ENCODE measurements at regions not wholly inside any gene's neighbourhood (a gene's known extent, or its start where the extent isn't known, plus 50 kb on each side); places are given as distances from the start of the nearest gene placed in this dataset.

DNA sequence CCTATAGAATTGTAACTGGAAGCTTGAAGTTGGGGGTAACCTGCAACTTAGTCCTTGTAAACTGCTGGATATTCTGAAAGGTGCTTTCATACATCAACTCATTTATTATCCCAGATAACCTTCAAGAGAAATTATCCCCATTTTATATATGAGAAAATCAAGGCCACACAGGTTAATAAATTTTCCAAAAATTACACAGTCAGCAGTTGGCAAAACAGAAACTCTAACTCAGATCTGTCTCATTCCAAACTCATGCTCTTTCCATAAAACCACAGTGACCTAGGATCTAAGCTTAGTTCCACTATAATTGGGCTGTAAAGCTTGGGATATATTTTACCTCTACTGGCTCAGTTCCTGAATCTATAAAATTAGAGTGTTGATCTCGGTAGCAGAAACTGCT, 167.6 kb upstream of the DDX18 start:
- TF ChIP-seq, protein P1, sequence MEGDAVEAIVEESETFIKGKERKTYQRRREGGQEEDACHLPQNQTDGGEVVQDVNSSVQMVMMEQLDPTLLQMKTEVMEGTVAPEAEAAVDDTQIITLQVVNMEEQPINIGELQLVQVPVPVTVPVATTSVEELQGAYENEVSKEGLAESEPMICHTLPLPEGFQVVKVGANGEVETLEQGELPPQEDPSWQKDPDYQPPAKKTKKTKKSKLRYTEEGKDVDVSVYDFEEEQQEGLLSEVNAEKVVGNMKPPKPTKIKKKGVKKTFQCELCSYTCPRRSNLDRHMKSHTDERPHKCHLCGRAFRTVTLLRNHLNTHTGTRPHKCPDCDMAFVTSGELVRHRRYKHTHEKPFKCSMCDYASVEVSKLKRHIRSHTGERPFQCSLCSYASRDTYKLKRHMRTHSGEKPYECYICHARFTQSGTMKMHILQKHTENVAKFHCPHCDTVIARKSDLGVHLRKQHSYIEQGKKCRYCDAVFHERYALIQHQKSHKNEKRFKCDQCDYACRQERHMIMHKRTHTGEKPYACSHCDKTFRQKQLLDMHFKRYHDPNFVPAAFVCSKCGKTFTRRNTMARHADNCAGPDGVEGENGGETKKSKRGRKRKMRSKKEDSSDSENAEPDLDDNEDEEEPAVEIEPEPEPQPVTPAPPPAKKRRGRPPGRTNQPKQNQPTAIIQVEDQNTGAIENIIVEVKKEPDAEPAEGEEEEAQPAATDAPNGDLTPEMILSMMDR (IDR thresholded peaks at IDR 0.05; ENCODE audit: extremely low read depth in 1 of 2, insufficient read depth in 1 of 2, low read depth in 1 of 2, low read length in 2 of 2), result no peak
- no peak for TF ChIP-seq POLR2AphosphoS5 (IDR thresholded peaks at IDR 0.05; ENCODE audit: insufficient read depth, low read depth, low read length)
- TF ChIP-seq EZH2 (IDR thresholded peaks at IDR 0.05; ENCODE audit: borderline replicate concordance, low read depth, low read length, severe bottlenecking), result no peak
- TF ChIP-seq POLR2A (IDR thresholded peaks at IDR 0.05; ENCODE audit: low read depth, low read length), result no peak
- TF ChIP-seq MYC (IDR thresholded peaks at IDR 0.05; ENCODE audit: low read depth, low read length), result no peak
- TF ChIP-seq, protein P2, sequence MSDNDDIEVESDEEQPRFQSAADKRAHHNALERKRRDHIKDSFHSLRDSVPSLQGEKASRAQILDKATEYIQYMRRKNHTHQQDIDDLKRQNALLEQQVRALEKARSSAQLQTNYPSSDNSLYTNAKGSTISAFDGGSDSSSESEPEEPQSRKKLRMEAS (IDR thresholded peaks at IDR 0.05; ENCODE audit: insufficient read depth, insufficient read length), result no peak
